Mesendoderm (in vitro differentiated cells): ENCODE measurements at regions not wholly inside any gene's neighbourhood (a gene's known extent, or its start where the extent isn't known, plus 50 kb on each side); places are given as distances from the start of the nearest gene placed in this dataset.
A peak's percentile ranks its signal among the peaks of the same experiment; 100 is the strongest.

ENCODE experiments used
- DNase-seq: peaks from one replicate; pipeline ENCODE4 v3.0.0; 2013
- H2AK5ac ChIP-seq: 2 replicates; pipeline ENCODE4 v1.6.1; 2013; ENCODE audit warnings: low read length, inconsistent platforms
- H2BK120ac ChIP-seq: 2 replicates; pipeline ENCODE4 v1.6.1; 2013; ENCODE audit warnings: low read depth, mild to moderate bottlenecking, low read length, moderate library complexity, mixed read lengths
- H2BK15ac ChIP-seq: replicated peaks from 2 replicates; pipeline ENCODE4 v1.6.1; 2013; ENCODE audit warnings: low read depth, mild to moderate bottlenecking, moderate library complexity
- H2BK5ac ChIP-seq: 2 replicates; pipeline ENCODE4 v1.6.1; 2013; ENCODE audit warnings: low read length, inconsistent platforms
- H3K18ac ChIP-seq: 2 replicates; pipeline ENCODE4 v1.6.1; 2013; ENCODE audit warnings: mild to moderate bottlenecking, low read length, mixed read lengths
- H3K23ac ChIP-seq: one replicate; pipeline ENCODE4 v1.6.1; 2013; ENCODE audit warnings: low read length
- H3K27ac ChIP-seq: 2 replicates; pipeline ENCODE4 v1.5.1; 2013; ENCODE audit warnings: low read depth, mild to moderate bottlenecking, inconsistent platforms, low read length, moderate library complexity
- H3K27me3 ChIP-seq: 2 replicates; pipeline ENCODE4 v1.6.1; 2013; ENCODE audit warnings: low read length, control low read depth, mild to moderate bottlenecking, inconsistent platforms; ENCODE audit not compliant: insufficient read depth, poor library complexity
- H3K36me3 ChIP-seq: 2 replicates; pipeline ENCODE4 v1.6.1; 2013; ENCODE audit warnings: low read length, inconsistent platforms; ENCODE audit not compliant: control insufficient read depth, insufficient read depth
- H3K4ac ChIP-seq: one replicate; pipeline ENCODE4 v1.6.1; 2013; ENCODE audit warnings: low read depth, mild to moderate bottlenecking, low read length, moderate library complexity
- H3K4me1 ChIP-seq: 2 replicates; pipeline ENCODE4 v1.6.1; 2013; ENCODE audit warnings: low read depth, low read length, inconsistent platforms; ENCODE audit not compliant: control insufficient read depth
- H3K4me2 ChIP-seq: 2 replicates; pipeline ENCODE4 v1.6.1; 2013; ENCODE audit warnings: low read length
- H3K4me3 ChIP-seq: 2 replicates; pipeline ENCODE4 v1.5.1; 2013; ENCODE audit warnings: mild to moderate bottlenecking, low read length
- H3K56ac ChIP-seq: one replicate; pipeline ENCODE4 v1.6.1; 2013; ENCODE audit warnings: low read length
- H3K79me1 ChIP-seq: 2 replicates; pipeline ENCODE4 v1.6.1; 2013; ENCODE audit warnings: low read length, inconsistent platforms
- H3K79me2 ChIP-seq: 2 replicates; pipeline ENCODE4 v1.6.1; 2013; ENCODE audit warnings: mild to moderate bottlenecking, low read length; ENCODE audit not compliant: control insufficient read depth, insufficient read depth
- H3K9ac ChIP-seq: 2 replicates; pipeline ENCODE4 v1.6.1; 2013; ENCODE audit warnings: low read length, inconsistent platforms
- H4K5ac ChIP-seq: one replicate; pipeline ENCODE4 v1.6.1; 2013; ENCODE audit warnings: low read length
- H4K8ac ChIP-seq: one replicate; pipeline ENCODE4 v1.6.1; 2013; ENCODE audit warnings: low read depth, mild to moderate bottlenecking, control low read depth, low read length, moderate library complexity
- WGBS: extraction: QIAGEN DNeasy Blood & Tissue Kit; methylation state at CpG from one replicate; pipeline ENCODE4 v1.1.7; 2013; ENCODE audit warnings: low lambda C conversion rate, missing lambda C conversion rate; ENCODE audit not compliant: insufficient coverage; ENCODE audit errors: extremely low coverage; 5-methylcytosine and 5-hydroxymethylcytosine counted together

GRCh38 chr9:82447343-82447742 is 458.8 kb downstream of the SPATA31D1 start:
- no CpG with 5 or more reads among the region's 5 CpGs for WGBS
- no peaks in the 10 kb centered on the region for H3K4me1 ChIP-seq
- H3K4me3 ChIP-seq, result no peak overlapping the region
- H3K79me2 ChIP-seq, result no peaks in the 10 kb centered on the region
- DNase-seq, result no peak
- H3K36me3 ChIP-seq, result no peaks in the 10 kb centered on the region
- H3K4ac ChIP-seq, result no peak overlapping the region
- no peak overlapping the region for H3K4me2 ChIP-seq
- H2BK5ac ChIP-seq, result no peak overlapping the region
- H2BK120ac ChIP-seq, result no peak overlapping the region
- no peak overlapping the region for H2BK15ac ChIP-seq
- H4K8ac ChIP-seq, result no peak overlapping the region
- H3K18ac ChIP-seq, result no peak overlapping the region
- H2AK5ac ChIP-seq, result no peak overlapping the region
- no peak overlapping the region for H3K56ac ChIP-seq
- H3K9ac ChIP-seq, result no peak overlapping the region
- no peak overlapping the region for H3K23ac ChIP-seq
- no peaks in the 10 kb centered on the region for H3K79me1 ChIP-seq
- H3K27me3 ChIP-seq, result no peaks in the 10 kb centered on the region
- no peak overlapping the region for H4K5ac ChIP-seq
- H3K27ac ChIP-seq, result no peak overlapping the region

GRCh38 chr9:82449986-82450385 is 461.4 kb downstream of the SPATA31D1 start:
- Histone ChIP-seq H3K79me1 (no peaks in the 10 kb centered on the region), H3K27me3 (no peaks in the 10 kb centered on the region), H3K4me1 (no peaks in the 10 kb centered on the region), H3K4me2 (no peak overlapping the region), H2BK15ac (no peak overlapping the region), H4K8ac (no peak overlapping the region), H3K79me2 (no peaks in the 10 kb centered on the region), H3K56ac (no peak overlapping the region), H3K36me3 (no peaks in the 10 kb centered on the region), H2BK5ac (no peak overlapping the region), H3K4me3 (no peak overlapping the region), H3K27ac (no peak overlapping the region), H4K5ac (no peak overlapping the region), H3K23ac (no peak overlapping the region), H2BK120ac (no peak overlapping the region), H2AK5ac (no peak overlapping the region), H3K9ac (no peak overlapping the region), H3K4ac (no peak overlapping the region), H3K18ac (no peak overlapping the region)
- no peak for DNase-seq

GRCh38 chr9:82454509-82455190 is 466.1 kb downstream of the SPATA31D1 start:
- Histone ChIP-seq H2BK5ac (no peak overlapping the region), H3K27ac (no peak overlapping the region), H3K27me3 (no peaks in the 10 kb centered on the region), H3K4me1 (no peaks in the 10 kb centered on the region), H2BK15ac (no peak overlapping the region), H2AK5ac (no peak overlapping the region), H3K56ac (no peak overlapping the region), H3K18ac (no peak overlapping the region), H3K9ac (no peak overlapping the region), H4K8ac (no peak overlapping the region), H3K79me1 (no peaks in the 10 kb centered on the region), H3K79me2 (no peaks in the 10 kb centered on the region), H4K5ac (no peak overlapping the region), H3K23ac (no peak overlapping the region), H3K4ac (no peak overlapping the region), H3K4me2 (no peak overlapping the region), H2BK120ac (no peak overlapping the region), H3K4me3 (no peak overlapping the region), H3K36me3 (no peaks in the 10 kb centered on the region)
- no peak for DNase-seq
- WGBS, result no CpG with 5 or more reads among the region's 3 CpGs

GRCh38 chr9:82456642-82457041 is 468.1 kb downstream of the SPATA31D1 start:
- no peak overlapping the region for H3K9ac ChIP-seq
- H3K23ac ChIP-seq, result no peak overlapping the region
- no peak overlapping the region for H4K5ac ChIP-seq
- H2BK5ac ChIP-seq, result no peak overlapping the region
- H3K4me2 ChIP-seq, result no peak overlapping the region
- H2BK120ac ChIP-seq, result no peak overlapping the region
- WGBS, result no CpG with 5 or more reads among the region's 1 CpG
- no peak overlapping the region for H3K56ac ChIP-seq
- H3K4me1 ChIP-seq, result no peaks in the 10 kb centered on the region
- no peak overlapping the region for H3K18ac ChIP-seq
- no peaks in the 10 kb centered on the region for H3K79me1 ChIP-seq
- no peak overlapping the region for H2BK15ac ChIP-seq
- H3K27me3 ChIP-seq, result no peaks in the 10 kb centered on the region
- H3K79me2 ChIP-seq, result no peaks in the 10 kb centered on the region
- no peak overlapping the region for H3K4ac ChIP-seq
- DNase-seq, result no peak
- no peak overlapping the region for H3K27ac ChIP-seq
- no peak overlapping the region for H2AK5ac ChIP-seq
- no peak overlapping the region for H3K4me3 ChIP-seq
- no peak overlapping the region for H4K8ac ChIP-seq
- no peaks in the 10 kb centered on the region for H3K36me3 ChIP-seq

GRCh38 chr9:82457298-82457697 is 468.7 kb downstream of the SPATA31D1 start:
- H4K5ac ChIP-seq, result no peak overlapping the region
- H2BK120ac ChIP-seq, result no peak overlapping the region
- H2BK15ac ChIP-seq, result no peak overlapping the region
- no peak overlapping the region for H3K18ac ChIP-seq
- no peaks in the 10 kb centered on the region for H3K27me3 ChIP-seq
- DNase-seq, result no peak
- H3K4me2 ChIP-seq, result no peak overlapping the region
- no peak overlapping the region for H3K27ac ChIP-seq
- H3K79me1 ChIP-seq, result no peaks in the 10 kb centered on the region
- no peaks in the 10 kb centered on the region for H3K4me1 ChIP-seq
- H3K36me3 ChIP-seq, result no peaks in the 10 kb centered on the region
- WGBS, result no CpG with 5 or more reads among the region's 2 CpGs
- no peak overlapping the region for H3K9ac ChIP-seq
- H3K4ac ChIP-seq, result no peak overlapping the region
- no peak overlapping the region for H4K8ac ChIP-seq
- H3K4me3 ChIP-seq, result no peak overlapping the region
- no peak overlapping the region for H3K56ac ChIP-seq
- no peak overlapping the region for H2AK5ac ChIP-seq
- H2BK5ac ChIP-seq, result no peak overlapping the region
- no peaks in the 10 kb centered on the region for H3K79me2 ChIP-seq
- H3K23ac ChIP-seq, result no peak overlapping the region

- H3K27me3 ChIP-seq, result no peaks in the 10 kb centered on the region
- DNase-seq, result no peak
- H3K4me2 ChIP-seq, result no peak overlapping the region
- H3K4me1 ChIP-seq, result no peaks in the 10 kb centered on the region
- no peak overlapping the region for H3K56ac ChIP-seq
- no peak overlapping the region for H3K4me3 ChIP-seq
- H4K5ac ChIP-seq, result no peak overlapping the region
- no peak overlapping the region for H4K8ac ChIP-seq
- H3K18ac ChIP-seq, result peak overlapping the region; percentile 28
- H3K4ac ChIP-seq, result no peak overlapping the region
- H2BK120ac ChIP-seq, result no peak overlapping the region
- H2BK5ac ChIP-seq, result no peak overlapping the region
- no peaks in the 10 kb centered on the region for H3K79me1 ChIP-seq
- no CpG with 5 or more reads among the region's 5 CpGs for WGBS
- H3K79me2 ChIP-seq, result no peaks in the 10 kb centered on the region
- no peak overlapping the region for H3K27ac ChIP-seq
- no peak overlapping the region for H3K23ac ChIP-seq
- no peaks in the 10 kb centered on the region for H3K36me3 ChIP-seq
- H2AK5ac ChIP-seq, result no peak overlapping the region
- no peak overlapping the region for H2BK15ac ChIP-seq
- no peak overlapping the region for H3K9ac ChIP-seq
Measured at GRCh38 chr9:82457891-82458290, 469.3 kb downstream of the SPATA31D1 start.
